ENCODE measurements at regions not wholly inside any gene's neighbourhood (a gene's known extent, or its start where the extent isn't known, plus 50 kb on each side); places are given as distances from the start of the nearest gene placed in this dataset.

DNA sequence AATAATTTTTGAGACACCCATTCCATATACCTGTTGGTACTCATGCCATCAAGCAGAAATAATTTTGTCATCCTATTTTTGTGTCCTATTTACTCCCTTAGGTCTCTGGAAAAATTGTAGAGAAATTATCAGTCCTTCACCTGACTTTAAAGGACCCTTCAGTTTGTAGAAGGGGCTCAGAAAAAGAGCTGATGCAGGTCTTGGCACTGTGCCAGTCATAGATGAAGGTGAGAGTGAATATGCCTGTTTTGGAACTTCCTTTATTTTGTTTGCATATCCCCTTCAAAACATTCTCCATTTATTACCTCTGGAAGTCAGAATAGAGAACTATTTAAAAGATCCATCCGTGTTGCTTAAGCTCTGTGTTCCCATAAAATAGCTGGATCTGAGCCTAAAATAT is 321.0 kb upstream of the TPK1 start:
- no peak for FAIRE-seq
- CTCF ChIA-PET (ENCODE audit: partially characterized antibody): interaction anchor here (1.0 kb wide), 1 partner anchor 120 kb away, joined by 5 read pairs; no protein-coding TSS in a partner anchor
- H3K4me2 ChIP-seq (ENCODE audit: insufficient read depth in 1 of 2, low read depth in 2 of 2, low read length in 2 of 2): no peak overlapping the region
- TF ChIP-seq CEBPB (IDR thresholded peaks at IDR 0.05; ENCODE audit: low read depth, low read length): no peak
- no peak for TF ChIP-seq CHD2 (IDR thresholded peaks at IDR 0.05; ENCODE audit: low read length)
- TF ChIP-seq SIN3A (conservative IDR thresholded peaks at IDR 0.05 in 1 of 2, IDR thresholded peaks at IDR 0.05 in 1 of 2; ENCODE audit: low read depth in 1 of 2, low read length in 2 of 2): no peak
- TF ChIP-seq CBX5 (IDR thresholded peaks at IDR 0.05; ENCODE audit: low read depth, low read length): no peak
- TF ChIP-seq, protein P1, sequence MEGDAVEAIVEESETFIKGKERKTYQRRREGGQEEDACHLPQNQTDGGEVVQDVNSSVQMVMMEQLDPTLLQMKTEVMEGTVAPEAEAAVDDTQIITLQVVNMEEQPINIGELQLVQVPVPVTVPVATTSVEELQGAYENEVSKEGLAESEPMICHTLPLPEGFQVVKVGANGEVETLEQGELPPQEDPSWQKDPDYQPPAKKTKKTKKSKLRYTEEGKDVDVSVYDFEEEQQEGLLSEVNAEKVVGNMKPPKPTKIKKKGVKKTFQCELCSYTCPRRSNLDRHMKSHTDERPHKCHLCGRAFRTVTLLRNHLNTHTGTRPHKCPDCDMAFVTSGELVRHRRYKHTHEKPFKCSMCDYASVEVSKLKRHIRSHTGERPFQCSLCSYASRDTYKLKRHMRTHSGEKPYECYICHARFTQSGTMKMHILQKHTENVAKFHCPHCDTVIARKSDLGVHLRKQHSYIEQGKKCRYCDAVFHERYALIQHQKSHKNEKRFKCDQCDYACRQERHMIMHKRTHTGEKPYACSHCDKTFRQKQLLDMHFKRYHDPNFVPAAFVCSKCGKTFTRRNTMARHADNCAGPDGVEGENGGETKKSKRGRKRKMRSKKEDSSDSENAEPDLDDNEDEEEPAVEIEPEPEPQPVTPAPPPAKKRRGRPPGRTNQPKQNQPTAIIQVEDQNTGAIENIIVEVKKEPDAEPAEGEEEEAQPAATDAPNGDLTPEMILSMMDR (IDR thresholded peaks at IDR 0.05; ENCODE audit: control extremely low read depth in 1 of 3, insufficient read depth in 1 of 3, low read depth in 1 of 3, low read length in 3 of 3): no peak
- no peak for TF ChIP-seq SRF (IDR thresholded peaks at IDR 0.05; ENCODE audit: low read depth, low read length)
- TF ChIP-seq, protein P2, sequence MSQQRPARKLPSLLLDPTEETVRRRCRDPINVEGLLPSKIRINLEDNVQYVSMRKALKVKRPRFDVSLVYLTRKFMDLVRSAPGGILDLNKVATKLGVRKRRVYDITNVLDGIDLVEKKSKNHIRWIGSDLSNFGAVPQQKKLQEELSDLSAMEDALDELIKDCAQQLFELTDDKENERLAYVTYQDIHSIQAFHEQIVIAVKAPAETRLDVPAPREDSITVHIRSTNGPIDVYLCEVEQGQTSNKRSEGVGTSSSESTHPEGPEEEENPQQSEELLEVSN (IDR thresholded peaks at IDR 0.05): no peak
- TF ChIP-seq TEAD4 (IDR thresholded peaks at IDR 0.05; ENCODE audit: low read depth, low read length): no peak

More for the DNA sequence above, 321.0 kb upstream of the TPK1 start:
- no peaks in the 10 kb centered on the region for H3K79me2 ChIP-seq (ENCODE audit: control insufficient read depth in 1 of 2, insufficient read depth in 2 of 2, low read length in 2 of 2)
- H3K9ac ChIP-seq (replicated peaks in 1 of 4; ENCODE audit: extremely low read depth in 1 of 4, low read depth in 3 of 4, low read length in 3 of 4): no peak overlapping the region
- no peak overlapping the region for H3K4ac ChIP-seq (replicated peaks; ENCODE audit: insufficient read length, low read depth, low read length)
- no peaks in the 10 kb centered on the region for H3K36me3 ChIP-seq (ENCODE audit: control insufficient read depth in 2 of 4, insufficient read depth in 4 of 4, low read length in 3 of 4)
- DNase-seq (ENCODE audit: low read depth in 1 of 2, low spot score in 2 of 2): no peak
- POLR2A ChIA-PET (ENCODE audit: partially characterized antibody): no interaction called here
- no peak overlapping the region for H2BK20ac ChIP-seq (ENCODE audit: low read length)
- no peak overlapping the region for H2BK12ac ChIP-seq (ENCODE audit: low read depth, low read length)
- no peak overlapping the region for H2AK5ac ChIP-seq (ENCODE audit: low read depth, low read length)
- H2AFZ ChIP-seq (ENCODE audit: low read length): no peak overlapping the region
- no peak overlapping the region for H3K23ac ChIP-seq (ENCODE audit: insufficient read length)
- H3K14ac ChIP-seq (ENCODE audit: insufficient read length): no peak overlapping the region
- no peak overlapping the region for H2BK5ac ChIP-seq (ENCODE audit: low read depth, low read length)
- no peaks in the 10 kb centered on the region for H3K79me1 ChIP-seq (ENCODE audit: low read depth, low read length)
- no peak overlapping the region for H4K91ac ChIP-seq (replicated peaks; ENCODE audit: insufficient read length, low read length)
- no peaks in the 10 kb centered on the region for H3K23me2 ChIP-seq (ENCODE audit: low read depth, low read length)
- H3K56ac ChIP-seq (replicated peaks; ENCODE audit: insufficient read length, low read depth, low read length): no peak overlapping the region
- no peaks in the 10 kb centered on the region for H4K20me1 ChIP-seq (replicated peaks in 1 of 2; ENCODE audit: control insufficient read depth in 1 of 2, insufficient read depth in 2 of 2, low read length in 2 of 2)
- H3K18ac ChIP-seq (ENCODE audit: extremely low read depth, low read length): no peak overlapping the region
- H3K4me3 ChIP-seq (ENCODE audit: extremely low read depth in 1 of 4, insufficient read depth in 2 of 4, low read depth in 3 of 4, low read length in 4 of 4): no peak overlapping the region
- H3K27ac ChIP-seq (ENCODE audit: low read depth, low read length): no peak overlapping the region
- no peaks in the 10 kb centered on the region for H3K27me3 ChIP-seq (replicated peaks in 1 of 4; ENCODE audit: control insufficient read depth in 3 of 4, extremely low read depth in 1 of 4, insufficient read depth in 3 of 4, low read length in 3 of 4)
- no peak overlapping the region for H2BK120ac ChIP-seq (replicated peaks; ENCODE audit: low read depth, low read length)
- H3K4me1 ChIP-seq (replicated peaks in 1 of 4; ENCODE audit: control insufficient read depth in 3 of 4, insufficient read depth in 4 of 4, low read length in 3 of 4): no peaks in the 10 kb centered on the region
- no peak overlapping the region for H4K8ac ChIP-seq (ENCODE audit: extremely low read depth, insufficient read depth, low read length)
- no peak overlapping the region for H4K5ac ChIP-seq (ENCODE audit: insufficient read length, low read depth, low read length)
- no peak overlapping the region for H2BK15ac ChIP-seq (ENCODE audit: low read length)
- 89% methylated on average over 1 of the region's 1 CpG; no CpG with 5 or more reads in 1 of the 2 experiments for WGBS, 2 experiments (ENCODE audit: extremely low coverage in 1 of 2, insufficient coverage in 1 of 2, insufficient read length in 1 of 2, insufficient replicate concordance in 2 of 2, low coverage in 1 of 2, low lambda C conversion rate in 2 of 2, missing lambda C conversion rate in 1 of 2)
- no peaks in the 10 kb centered on the region for H3K9me3 ChIP-seq (ENCODE audit: insufficient read depth in 2 of 2, low read depth in 1 of 2, low read length in 1 of 2)
